Muscle layer of duodenum (tissue), 2 donors: ENCODE measurements at regions not wholly inside any gene's neighbourhood (a gene's known extent, or its start where the extent isn't known, plus 50 kb on each side); places are given as distances from the start of the nearest gene placed in this dataset.

Experiments
- H3K27ac ChIP-seq: one replicate; pipeline ENCODE4 v1.7.0; 2013; ENCODE audit warnings: mild to moderate bottlenecking, low read length
- H3K27me3 ChIP-seq: one replicate; pipeline ENCODE4 v1.7.0; 2013; ENCODE audit warnings: low read depth, mild to moderate bottlenecking, control low read depth, low read length
- H3K36me3 ChIP-seq, 2 donors: one replicate each; pipeline ENCODE4 v1.7.0; 2013; ENCODE audit warnings: low read length in 2 of 2, control low read depth in 1 of 2, mild to moderate bottlenecking in 1 of 2; ENCODE audit not compliant: insufficient read depth in 2 of 2, control insufficient read depth in 1 of 2
- H3K4me1 ChIP-seq, 2 donors: one replicate each; pipeline ENCODE4 v1.7.0; 2013; ENCODE audit warnings: low read length in 2 of 2, mild to moderate bottlenecking in 2 of 2, control low read depth in 1 of 2, moderate library complexity in 1 of 2; ENCODE audit not compliant: insufficient read depth in 2 of 2, control insufficient read depth in 1 of 2
- H3K4me3 ChIP-seq, 2 donors: one replicate each; pipeline ENCODE4 v1.7.0; 2013; ENCODE audit warnings: low read length in 2 of 2, low read depth in 1 of 2, mild to moderate bottlenecking in 1 of 2
- H3K9me3 ChIP-seq, 2 donors: one replicate each; pipeline ENCODE4 v1.7.0; 2013; ENCODE audit warnings: low read length in 2 of 2, control low read depth in 1 of 2, mild to moderate bottlenecking in 1 of 2; ENCODE audit not compliant: control insufficient read depth in 1 of 2
- donor health status: healthy.

DNA sequence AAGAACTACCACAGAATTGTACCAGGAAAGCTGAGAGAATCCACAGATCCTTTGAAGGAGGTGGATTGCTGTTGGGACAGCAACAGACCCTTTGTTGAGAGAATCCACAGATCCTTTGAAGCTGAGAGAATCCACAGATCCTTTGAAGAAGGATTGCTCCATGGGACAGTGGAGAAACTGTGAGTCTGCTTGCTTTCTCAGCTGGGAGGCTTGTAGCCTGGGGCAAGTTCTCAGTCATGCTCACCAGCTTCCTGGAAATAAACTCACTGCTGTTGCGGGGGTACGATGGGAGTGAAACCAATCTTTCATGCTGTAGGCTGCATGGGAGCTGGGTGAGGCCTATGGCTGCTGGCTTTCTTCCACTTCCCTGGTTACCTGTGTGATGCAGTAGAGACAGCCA lies 106.3 kb downstream of the C7orf25 start:
- H3K27ac ChIP-seq = no peak overlapping the region
- peaks cover 0 to 15% of the 10 kb centered on the region in 2 donors for H3K9me3 ChIP-seq
- H3K4me3 ChIP-seq = peak overlapping the region in 1 of 2 donors; percentile 17
- H3K27me3 ChIP-seq = no peaks in the 10 kb centered on the region
- no peaks in the 10 kb centered on the region for H3K4me1 ChIP-seq
- H3K36me3 ChIP-seq = no peaks in the 10 kb centered on the region

DNA sequence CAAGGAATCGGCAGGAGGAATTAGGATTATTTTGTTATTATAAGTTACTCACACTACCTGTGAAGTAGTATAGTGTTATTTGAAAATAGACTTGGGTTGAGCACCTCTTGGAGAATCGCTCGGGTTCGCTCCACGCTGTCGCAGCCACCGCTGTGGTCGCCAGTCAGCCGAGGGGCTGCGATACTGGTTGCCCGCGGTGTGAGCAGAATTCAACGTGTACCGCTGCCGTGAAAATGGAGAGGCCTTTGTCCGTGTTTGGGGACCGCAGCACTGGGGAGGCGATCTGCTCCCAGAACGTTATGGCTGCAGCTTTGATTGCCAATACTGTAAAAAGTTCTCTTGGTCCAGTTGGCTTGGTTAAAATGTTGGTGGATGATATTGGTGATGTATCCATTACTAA lies 117.2 kb downstream of the C7orf25 start:
- Histone ChIP-seq H3K4me3 (no peak overlapping the region), H3K27me3 (no peaks in the 10 kb centered on the region)

DNA sequence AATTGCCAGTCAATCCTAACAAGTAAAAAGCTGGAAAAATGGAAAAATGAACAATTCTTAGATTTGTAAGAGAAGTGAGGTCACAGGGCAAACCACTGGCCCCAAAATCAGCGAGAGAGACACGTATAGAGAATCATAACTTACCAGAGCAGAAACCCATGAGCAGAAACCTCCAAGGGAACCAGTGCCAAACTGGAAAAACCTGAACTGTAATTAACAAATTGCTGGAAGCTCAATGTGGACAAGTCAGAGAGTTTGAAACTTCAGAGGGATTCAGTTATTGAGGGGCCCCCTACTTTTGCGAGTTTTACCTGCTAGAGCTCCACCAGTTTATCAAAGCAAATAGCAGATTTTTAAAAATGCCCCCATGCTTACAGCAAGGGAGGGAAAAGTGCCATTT lies 119.0 kb downstream of the C7orf25 start:
- no peaks in the 10 kb centered on the region for H3K36me3 ChIP-seq
- H3K27me3 ChIP-seq = no peaks in the 10 kb centered on the region
- H3K27ac ChIP-seq = no peak overlapping the region
- H3K4me1 ChIP-seq = peaks cover 0 to 13% of the 10 kb centered on the region in 2 donors
- no peak overlapping the region for H3K4me3 ChIP-seq
- no peaks in the 10 kb centered on the region for H3K9me3 ChIP-seq

More for the DNA sequence above, 117.2 kb downstream of the C7orf25 start:
- Histone ChIP-seq H3K27ac (no peak overlapping the region), H3K36me3 (no peaks in the 10 kb centered on the region), H3K4me1 (peaks cover 0 to 13% of the 10 kb centered on the region in 2 donors), H3K9me3 (no peaks in the 10 kb centered on the region)

DNA sequence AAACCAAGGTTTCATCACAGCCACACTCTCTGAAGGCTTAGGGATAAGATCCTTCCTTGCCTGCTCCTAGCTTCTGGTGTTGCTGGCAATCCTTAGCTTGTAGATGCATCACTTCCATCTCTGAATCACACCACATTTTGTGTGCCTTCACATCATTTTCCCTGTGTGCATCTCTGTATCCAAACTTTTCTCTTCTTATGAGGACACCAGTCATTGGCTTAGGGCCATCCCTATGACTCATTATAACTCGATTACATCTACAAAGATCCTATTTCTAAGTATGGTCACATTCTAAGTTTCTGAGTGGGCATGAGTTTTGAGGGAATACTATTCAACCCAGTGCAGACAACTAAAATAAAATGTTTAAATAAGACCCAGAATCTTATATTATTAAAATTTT lies 121.7 kb downstream of the C7orf25 start:
- H3K27me3 ChIP-seq = no peaks in the 10 kb centered on the region
- peaks cover 0 to 13% of the 10 kb centered on the region in 2 donors for H3K4me1 ChIP-seq
- H3K27ac ChIP-seq = no peak overlapping the region
- H3K4me3 ChIP-seq = no peak overlapping the region
- H3K36me3 ChIP-seq = no peaks in the 10 kb centered on the region
- H3K9me3 ChIP-seq = no peaks in the 10 kb centered on the region

DNA sequence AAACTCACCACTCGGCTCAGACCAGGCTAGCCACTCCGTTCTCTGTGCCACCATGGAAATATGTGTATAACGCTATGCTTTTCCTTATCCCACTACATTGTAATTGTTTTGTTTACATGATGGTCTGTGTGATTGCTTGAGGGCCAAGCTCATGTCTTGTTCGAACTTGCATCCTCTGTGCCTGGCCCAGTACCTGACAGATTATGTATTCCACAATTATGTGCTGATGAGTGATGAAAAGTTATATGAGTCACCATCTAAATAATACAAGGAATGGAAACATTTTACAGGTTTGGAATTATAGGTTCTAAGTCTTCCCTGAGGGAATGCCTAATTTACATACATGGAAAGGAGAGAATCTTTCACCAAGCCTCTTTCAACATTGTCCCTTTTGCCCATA lies 137.4 kb downstream of the C7orf25 start:
- no peaks in the 10 kb centered on the region for H3K27me3 ChIP-seq
- H3K27ac ChIP-seq = no peak overlapping the region
- H3K36me3 ChIP-seq = no peaks in the 10 kb centered on the region
- no peak overlapping the region for H3K4me3 ChIP-seq
- no peaks in the 10 kb centered on the region for H3K4me1 ChIP-seq
- H3K9me3 ChIP-seq = no peaks in the 10 kb centered on the region

DNA sequence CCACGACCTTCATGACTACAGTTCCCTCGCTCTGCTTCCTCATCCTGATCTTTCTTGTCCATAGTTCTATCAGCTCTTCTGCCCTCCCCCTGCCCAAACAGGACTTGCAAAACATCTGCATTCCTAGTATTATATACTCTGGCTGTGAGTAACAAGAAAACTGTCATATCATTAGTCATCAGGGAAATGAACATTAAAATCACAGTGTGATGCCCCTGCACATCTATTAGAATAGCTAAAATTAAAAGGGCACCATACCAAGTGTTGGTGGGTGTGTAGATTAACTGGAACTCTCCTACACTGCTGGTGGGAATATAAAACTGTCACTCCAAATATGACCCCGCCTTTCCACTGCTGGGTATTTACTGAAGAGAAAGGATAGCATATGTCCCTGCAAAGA lies 141.8 kb downstream of the C7orf25 start:
- Histone ChIP-seq H3K27ac (no peak overlapping the region), H3K9me3 (no peaks in the 10 kb centered on the region), H3K27me3 (no peaks in the 10 kb centered on the region), H3K36me3 (no peaks in the 10 kb centered on the region), H3K4me3 (no peak overlapping the region), H3K4me1 (no peaks in the 10 kb centered on the region)

DNA sequence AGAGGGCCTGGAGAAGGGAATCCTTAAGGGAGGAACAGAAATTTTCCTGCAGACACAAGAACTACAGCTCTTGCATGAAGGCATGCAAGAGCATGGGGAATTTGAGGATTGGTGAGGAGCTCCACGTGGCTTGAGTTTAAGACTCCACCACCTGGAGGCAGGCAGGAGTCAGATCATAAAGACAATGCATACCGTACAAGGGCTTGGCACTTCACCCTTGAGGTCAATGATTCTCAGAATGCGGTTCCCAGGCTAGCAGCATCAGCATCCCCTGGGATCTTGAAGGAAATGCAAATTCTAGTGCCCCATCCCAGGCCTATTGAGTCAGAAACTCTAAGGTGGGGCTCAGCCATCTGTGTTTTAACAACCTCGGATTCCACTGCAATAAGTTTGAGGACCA lies 143.8 kb downstream of the C7orf25 start:
- H3K36me3 ChIP-seq = no peaks in the 10 kb centered on the region

DNA sequence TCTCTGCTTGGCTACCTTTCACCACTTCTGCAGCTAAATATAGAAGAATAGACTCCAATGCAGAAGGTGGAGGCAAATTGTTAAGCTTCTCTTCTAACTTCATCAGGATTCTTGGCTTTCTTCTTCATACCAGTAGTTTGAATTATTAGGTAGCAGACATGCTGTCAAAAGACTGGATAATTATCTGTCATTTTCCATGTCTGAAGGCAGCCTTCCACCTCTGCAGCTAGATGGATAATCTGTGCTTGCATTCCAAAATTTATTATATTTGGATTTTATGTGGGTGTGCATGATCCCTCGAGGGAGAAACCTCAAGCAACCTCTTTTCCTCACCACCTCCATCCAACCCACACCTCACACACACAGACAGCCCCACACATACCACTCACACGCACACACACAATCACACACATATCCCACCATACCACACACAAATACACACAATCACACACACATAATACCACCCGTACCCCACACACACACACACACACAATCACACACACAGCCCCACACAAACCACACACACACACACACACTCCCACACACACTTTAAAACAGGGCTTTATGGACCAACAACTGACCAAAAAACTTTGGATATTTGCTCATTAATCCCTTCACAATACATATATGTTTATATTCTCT lies 145.0 kb downstream of the C7orf25 start:
- Histone ChIP-seq H3K27ac (no peak overlapping the region), H3K4me3 (no peak overlapping the region), H3K9me3 (no peaks in the 10 kb centered on the region), H3K36me3 (no peaks in the 10 kb centered on the region), H3K4me1 (no peaks in the 10 kb centered on the region), H3K27me3 (no peaks in the 10 kb centered on the region)

More for the DNA sequence above, 143.8 kb downstream of the C7orf25 start:
- no peaks in the 10 kb centered on the region for H3K4me1 ChIP-seq
- no peaks in the 10 kb centered on the region for H3K27me3 ChIP-seq
- H3K27ac ChIP-seq = no peak overlapping the region
- H3K4me3 ChIP-seq = no peak overlapping the region
- no peaks in the 10 kb centered on the region for H3K9me3 ChIP-seq

DNA sequence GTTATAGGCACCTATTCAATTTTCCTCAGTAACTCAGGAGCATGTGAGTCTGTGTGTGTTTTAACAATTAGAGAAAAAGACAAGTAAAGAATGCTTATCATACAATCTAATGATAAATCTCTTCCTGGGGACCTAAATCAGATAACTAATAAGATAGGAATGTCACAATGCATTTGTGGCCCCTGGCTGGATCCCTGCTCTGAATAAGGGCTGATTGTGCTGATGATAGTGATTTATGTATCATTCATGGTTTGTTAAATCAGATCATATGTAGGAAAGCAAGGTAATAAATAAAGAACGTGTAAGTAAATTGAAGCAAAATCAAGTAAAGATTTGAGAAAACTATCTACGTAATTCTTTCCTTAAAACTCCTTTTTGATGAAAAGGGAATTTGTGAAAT lies 145.9 kb downstream of the C7orf25 start:
- Histone ChIP-seq H3K27ac (no peak overlapping the region), H3K4me3 (no peak overlapping the region), H3K4me1 (no peaks in the 10 kb centered on the region), H3K36me3 (no peaks in the 10 kb centered on the region), H3K9me3 (no peaks in the 10 kb centered on the region), H3K27me3 (no peaks in the 10 kb centered on the region)

DNA sequence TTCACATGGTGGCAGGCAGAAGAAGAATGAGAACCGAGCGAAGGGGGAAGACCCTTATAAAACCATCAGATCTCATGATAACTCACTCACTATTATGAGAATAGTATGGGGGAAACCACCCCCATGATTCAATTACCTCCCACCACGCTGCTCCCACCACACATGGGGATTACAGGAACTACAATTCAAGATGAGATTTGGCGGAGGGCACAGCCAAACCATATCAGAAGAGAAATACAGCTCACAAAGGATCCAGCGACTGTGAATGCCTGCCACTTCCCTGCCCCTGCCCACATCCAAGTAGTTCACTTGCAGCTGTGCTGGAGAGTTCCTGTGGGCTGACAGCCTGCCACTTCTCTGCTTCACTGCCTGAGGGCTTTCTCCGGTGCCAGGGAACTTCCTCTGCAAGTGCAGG lies 148.7 kb downstream of the C7orf25 start:
- Histone ChIP-seq H3K27me3 (no peaks in the 10 kb centered on the region), H3K27ac (no peak overlapping the region), H3K36me3 (peaks cover 0 to 3% of the 10 kb centered on the region in 2 donors), H3K9me3 (peaks cover 0 to 6% of the 10 kb centered on the region in 2 donors), H3K4me1 (no peaks in the 10 kb centered on the region), H3K4me3 (no peak overlapping the region)

DNA sequence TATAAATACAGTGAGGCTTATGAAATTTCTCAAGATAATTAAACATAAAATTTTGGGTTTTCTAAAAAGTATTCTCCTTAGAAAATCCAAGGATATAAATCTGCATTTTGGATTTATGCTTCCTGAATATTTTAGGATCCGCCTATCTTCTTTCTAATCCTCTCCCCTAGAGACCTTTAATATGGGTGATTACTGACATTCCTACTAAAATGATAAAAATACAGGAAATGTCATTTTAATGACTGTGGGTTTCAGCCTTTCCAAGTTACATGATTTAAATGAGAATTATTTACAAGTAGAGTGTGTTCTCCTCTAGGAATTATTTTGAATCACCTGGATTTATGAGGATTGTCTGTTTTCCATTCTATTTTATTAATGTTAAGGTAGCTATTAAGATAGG lies 150.4 kb downstream of the C7orf25 start:
- no peak overlapping the region for H3K27ac ChIP-seq
- no peak overlapping the region for H3K4me3 ChIP-seq
- H3K36me3 ChIP-seq = peaks cover 0 to 3% of the 10 kb centered on the region in 2 donors

DNA sequence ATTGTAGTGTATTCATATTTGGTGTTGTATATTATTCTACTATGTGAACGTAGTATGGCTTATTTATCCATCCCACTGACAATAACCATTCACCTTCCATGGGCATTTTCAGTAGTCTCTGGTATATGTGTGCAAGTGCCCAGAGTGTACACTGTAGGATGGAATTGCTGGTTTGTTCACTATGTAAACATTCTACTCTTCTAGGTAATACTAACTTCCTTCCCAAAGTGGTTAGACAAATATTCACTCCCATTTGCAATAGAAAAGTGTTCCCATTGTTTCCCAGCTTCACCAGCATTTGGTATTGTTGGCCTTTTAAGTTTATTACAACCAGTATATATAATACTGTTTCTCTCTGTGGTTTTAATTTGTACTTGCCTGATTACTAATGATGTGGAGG lies 153.7 kb downstream of the C7orf25 start:
- Histone ChIP-seq H3K36me3 (peaks cover 0 to 3% of the 10 kb centered on the region in 2 donors), H3K4me3 (no peak overlapping the region), H3K9me3 (peaks cover 0 to 6% of the 10 kb centered on the region in 2 donors), H3K4me1 (peaks cover 0 to 7% of the 10 kb centered on the region in 2 donors), H3K27me3 (no peaks in the 10 kb centered on the region), H3K27ac (no peak overlapping the region)

More for the DNA sequence above, 150.4 kb downstream of the C7orf25 start:
- peaks cover 0 to 6% of the 10 kb centered on the region in 2 donors for H3K9me3 ChIP-seq
- H3K4me1 ChIP-seq = no peaks in the 10 kb centered on the region
- H3K27me3 ChIP-seq = no peaks in the 10 kb centered on the region
